GM12878 (cell line): ENCODE measurements at regions not wholly inside any gene's neighbourhood (a gene's known extent, or its start where the extent isn't known, plus 50 kb on each side); places are given as distances from the start of the nearest gene placed in this dataset.
A peak's percentile ranks its signal among the peaks of the same experiment; 100 is the strongest.

Experiments used
- ATAC-seq: fragments of 200-7000 bp; cut with Tn5 transposase; 3 replicates; pipeline ENCODE4 v1.9.1; 2020; ENCODE audit warnings: mild to moderate bottlenecking, moderate library complexity
- BruUV-seq: library from RNA; stranded (reverse); fragments of 400-500 nt; replicated peaks from 2 replicates; lab custom pipeline; 2021; lab: Mats Ljungman, UMichigan
- CTCF ChIA-PET: fragments of 300-600 bp; sonication (Branson Sonifier 250); formaldehyde crosslinking; extraction: SDS; loops from one replicate; lab custom pipeline; 2021; ENCODE audit warnings: inconsistent platforms; lab: Yijun Ruan, JAX
- POLR2A ChIA-PET: fragments of 350-600 bp; formaldehyde crosslinking; extraction: SDS; loops from one replicate; lab custom pipeline; 2021; ENCODE audit warnings: inconsistent platforms; lab: Charles Lee
- RAD21 ChIA-PET: fragments of 300-600 bp; sonication (Branson Sonifier 250); formaldehyde crosslinking; loops from one replicate; lab custom pipeline; 2023; ENCODE audit warnings: antibody characterized with exemption; ENCODE audit not compliant: unreplicated experiment; lab: Charles Lee
- SMC1A ChIA-PET: fragments of 300-600 bp; sonication (Branson Sonifier 250); formaldehyde crosslinking; loops from one replicate; lab custom pipeline; 2023; ENCODE audit not compliant: unreplicated experiment, uncharacterized antibody; lab: Charles Lee
- DNase-seq: peaks from one replicate; pipeline ENCODE4 v3.0.0-alpha.2; 2011; ENCODE audit warnings: low read depth, low spot score
- FAIRE-seq: peaks from 3 replicates; lab custom pipeline; 2011; peaks lifted over from hg19 to GRCh38; lab: Jason Lieb, UNC
- H2AFZ ChIP-seq: 2 replicates; pipeline ENCODE4 v1.6.0; 2011; ENCODE audit warnings: low read depth, low read length, control low read depth; ENCODE audit not compliant: control insufficient read depth
- H3K27ac ChIP-seq: 2 replicates; pipeline ENCODE4 v1.5.1; 2011; ENCODE audit warnings: control low read depth; ENCODE audit not compliant: control insufficient read depth, insufficient read depth
- H3K27me3 ChIP-seq, 2 experiments: replicated peaks in 1 of 2; 2 replicates each; pipeline versions ENCODE4 v1.6.0 to v1.6.1; 2011; ENCODE audit warnings: low read length in 1 of 2; ENCODE audit not compliant: control insufficient read depth in 2 of 2, insufficient read depth in 2 of 2
- H3K36me3 ChIP-seq, 2 experiments: 2 replicates each; pipeline ENCODE4 v1.5.1; 2011; ENCODE audit warnings: low read length in 1 of 2; ENCODE audit not compliant: control insufficient read depth in 2 of 2, insufficient read depth in 2 of 2
- H3K4me1 ChIP-seq: 2 replicates; pipeline ENCODE4 v1.6.1; 2011; ENCODE audit warnings: mild to moderate bottlenecking, low read length, moderate library complexity, mixed read lengths; ENCODE audit not compliant: control insufficient read depth, insufficient read depth
- H3K4me2 ChIP-seq: 2 replicates; pipeline ENCODE4 v1.6.0; 2011; ENCODE audit warnings: control low read depth; ENCODE audit not compliant: control insufficient read depth, insufficient read depth
- H3K4me3 ChIP-seq: fragments of 200-600 bp; sonication (generic); 2 replicates; pipeline ENCODE4 v1.5.1; 2016
- H3K79me2 ChIP-seq: 2 replicates; pipeline ENCODE4 v1.6.0; 2011; ENCODE audit warnings: low read length; ENCODE audit not compliant: control insufficient read depth, insufficient read depth
- H3K9ac ChIP-seq: 2 replicates; pipeline ENCODE4 v1.8.0; 2011; ENCODE audit warnings: low read length, control low read depth, mixed read lengths; ENCODE audit not compliant: control insufficient read depth, insufficient read depth
- H3K9me3 ChIP-seq: replicated peaks from 3 replicates; pipeline ENCODE4 v1.5.1; 2011; ENCODE audit warnings: mild to moderate bottlenecking, low read length; ENCODE audit not compliant: control insufficient read depth, insufficient read depth
- H4K20me1 ChIP-seq: 2 replicates; pipeline ENCODE4 v1.6.0; 2011; ENCODE audit not compliant: control insufficient read depth, insufficient read depth
- ASH2L ChIP-seq: fragments of 300-600, 200-600 bp; sonication (generic); IDR thresholded peaks from 2 replicates; pipeline ENCODE4 v1.6.1; 2017; ENCODE audit warnings: low read depth, mild to moderate bottlenecking, borderline replicate concordance
- DPF2 ChIP-seq: fragments of 450-650 bp; IDR thresholded peaks from 2 replicates; pipeline ENCODE4 v1.6.1; 2017; ENCODE audit warnings: mild to moderate bottlenecking
- IKZF1 ChIP-seq: fragments of 450-650 bp; conservative IDR thresholded peaks from 2 replicates; pipeline ENCODE4 v1.6.1; 2017; ENCODE audit warnings: antibody characterized with exemption, mild to moderate bottlenecking
- NR2F1 ChIP-seq: fragments of 450-650 bp; conservative IDR thresholded peaks from 2 replicates; pipeline ENCODE4 v1.6.1; 2017; ENCODE audit warnings: mild to moderate bottlenecking
- RB1 ChIP-seq: fragments of 450-650 bp; formaldehyde crosslinking; IDR thresholded peaks from 2 replicates; pipeline ENCODE4 v1.6.1; 2017; ENCODE audit warnings: mild to moderate bottlenecking, borderline replicate concordance
- RUNX3 ChIP-seq: IDR thresholded peaks from 2 replicates; pipeline ENCODE4 v1.6.1; 2012; ENCODE audit warnings: low read length, inconsistent platforms
- TBL1XR1 ChIP-seq: IDR thresholded peaks from 2 replicates; pipeline ENCODE4 v1.6.1; 2012; ENCODE audit warnings: low read depth, low read length, improper control_type of control experiment
- WGBS: methylation state at CpG from one replicate; pipeline ENCODE4 v1.1.6; 2016; ENCODE audit warnings: low lambda C conversion rate; ENCODE audit not compliant: insufficient replicate concordance, insufficient coverage; ENCODE audit errors: missing lambda C conversion rate; 5-methylcytosine and 5-hydroxymethylcytosine counted together
- in situ Hi-C: fragments of 300-500 bp; cut with MboI; formaldehyde crosslinking; loops from 9 replicates; pipeline ENCODE4 v1.14.3; 2018; ENCODE audit warnings: mixed read lengths
- intact Hi-C: fragments of 100-400 bp; cut with micrococcal nuclease; formaldehyde crosslinking; loops from one replicate; pipeline ENCODE4 v1.14.2; 2022; ENCODE audit not compliant: unreplicated experiment
- TF ChIP-seq, protein P1 (sequence below): IDR thresholded peaks from 2 replicates; pipeline ENCODE4 v1.6.1; 2012; ENCODE audit warnings: low read length, inconsistent platforms
- TF ChIP-seq, protein P2 (sequence below): fragments of 450-650 bp; IDR thresholded peaks from 2 replicates; pipeline ENCODE4 v1.6.1; 2017; ENCODE audit warnings: mild to moderate bottlenecking, moderate library complexity

DNA sequence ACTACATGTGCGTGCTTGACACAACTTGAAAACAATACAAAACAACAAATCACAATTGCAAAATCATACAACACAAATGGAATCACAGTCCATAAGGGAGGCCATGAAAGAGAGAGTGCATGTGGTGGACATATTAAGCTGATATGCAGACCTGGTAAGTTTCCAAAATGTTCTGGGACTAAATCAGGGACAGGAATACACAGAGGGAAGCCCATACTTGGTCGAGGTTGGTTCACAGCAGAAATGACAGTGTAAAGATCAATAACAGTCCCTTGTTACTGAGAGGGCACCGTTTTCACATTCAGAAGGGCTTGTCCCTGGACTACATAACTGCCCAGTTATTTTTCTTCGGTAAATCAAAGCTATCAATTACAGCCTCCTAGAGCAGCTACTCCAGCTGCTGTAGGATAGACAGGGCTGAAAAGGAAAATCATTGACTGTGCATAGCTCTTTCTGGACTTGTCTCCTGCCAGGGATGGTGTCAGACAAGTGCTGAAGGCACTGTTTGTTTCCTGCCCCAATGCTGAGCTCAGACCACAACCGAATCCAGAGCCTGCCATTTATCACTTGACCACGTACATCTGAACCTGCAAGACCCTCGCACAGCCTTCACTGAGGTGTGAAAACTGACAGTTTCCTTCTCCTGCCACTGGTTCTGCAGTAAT is 79.5 kb upstream of the KCNMB2 start:
- Histone ChIP-seq H3K79me2 (no peaks in the 10 kb centered on the region), H3K9me3 (peaks cover 5% of the 10 kb centered on the region; the same call in 2 of the 3 replicates), H3K27ac (no peak overlapping the region), H3K9ac (no peak overlapping the region), H3K4me1 (0 out of 2 replicates have a peak, but pooled peaks cover 2% of the 10 kb centered on the region), H2AFZ (peak overlapping the region; percentile 25), H4K20me1 (no peaks in the 10 kb centered on the region), H3K36me3 (no peaks in the 10 kb centered on the region), H3K4me3 (no peak overlapping the region), H3K4me2 (no peak overlapping the region), H3K27me3 (no peaks in the 10 kb centered on the region)
- in situ Hi-C loops: no loop called here
- ChIA-PET SMC1A (interaction anchor here (0.7 to 2.2 kb wide), 10 partner anchors 9 to 510 kb away, joined by 3 to 9 read pairs (median 3); no protein-coding TSS in a partner anchor), POLR2A (interaction anchor here (0.7 to 1.0 kb wide), 3 partner anchors 10 to 256 kb away, joined by 3 read pairs; no protein-coding TSS in a partner anchor), CTCF (interaction anchor here (0.6 to 1.9 kb wide), 7 partner anchors 13 to 127 kb away, joined by 3 to 5 read pairs (median 3); no protein-coding TSS in a partner anchor), RAD21 (interaction anchor here (0.7 to 1.7 kb wide), 3 partner anchors 9 to 63 kb away, joined by 3 read pairs; no protein-coding TSS in a partner anchor)
- WGBS: 39% methylated on average over 7 of the region's 7 CpGs
- FAIRE-seq: no peak
- no TSS peak for BruUV-seq
- TF ChIP-seq RUNX3 (peak; percentile 42; the same call in 1 of the 2 replicates), ASH2L (no peak), RB1 (no peak), DPF2 (0 out of 2 replicates have a peak, but pooled peaks have one; percentile 38), NR2F1 (0 out of 2 replicates have a peak, but pooled peaks have one; percentile 11), IKZF1 (peak; percentile 30; the same call in 1 of the 2 replicates), TBL1XR1 (no peak)
- TF ChIP-seq, protein P1, sequence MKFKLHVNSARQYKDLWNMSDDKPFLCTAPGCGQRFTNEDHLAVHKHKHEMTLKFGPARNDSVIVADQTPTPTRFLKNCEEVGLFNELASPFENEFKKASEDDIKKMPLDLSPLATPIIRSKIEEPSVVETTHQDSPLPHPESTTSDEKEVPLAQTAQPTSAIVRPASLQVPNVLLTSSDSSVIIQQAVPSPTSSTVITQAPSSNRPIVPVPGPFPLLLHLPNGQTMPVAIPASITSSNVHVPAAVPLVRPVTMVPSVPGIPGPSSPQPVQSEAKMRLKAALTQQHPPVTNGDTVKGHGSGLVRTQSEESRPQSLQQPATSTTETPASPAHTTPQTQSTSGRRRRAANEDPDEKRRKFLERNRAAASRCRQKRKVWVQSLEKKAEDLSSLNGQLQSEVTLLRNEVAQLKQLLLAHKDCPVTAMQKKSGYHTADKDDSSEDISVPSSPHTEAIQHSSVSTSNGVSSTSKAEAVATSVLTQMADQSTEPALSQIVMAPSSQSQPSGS: no peak
- TF ChIP-seq, protein P2, sequence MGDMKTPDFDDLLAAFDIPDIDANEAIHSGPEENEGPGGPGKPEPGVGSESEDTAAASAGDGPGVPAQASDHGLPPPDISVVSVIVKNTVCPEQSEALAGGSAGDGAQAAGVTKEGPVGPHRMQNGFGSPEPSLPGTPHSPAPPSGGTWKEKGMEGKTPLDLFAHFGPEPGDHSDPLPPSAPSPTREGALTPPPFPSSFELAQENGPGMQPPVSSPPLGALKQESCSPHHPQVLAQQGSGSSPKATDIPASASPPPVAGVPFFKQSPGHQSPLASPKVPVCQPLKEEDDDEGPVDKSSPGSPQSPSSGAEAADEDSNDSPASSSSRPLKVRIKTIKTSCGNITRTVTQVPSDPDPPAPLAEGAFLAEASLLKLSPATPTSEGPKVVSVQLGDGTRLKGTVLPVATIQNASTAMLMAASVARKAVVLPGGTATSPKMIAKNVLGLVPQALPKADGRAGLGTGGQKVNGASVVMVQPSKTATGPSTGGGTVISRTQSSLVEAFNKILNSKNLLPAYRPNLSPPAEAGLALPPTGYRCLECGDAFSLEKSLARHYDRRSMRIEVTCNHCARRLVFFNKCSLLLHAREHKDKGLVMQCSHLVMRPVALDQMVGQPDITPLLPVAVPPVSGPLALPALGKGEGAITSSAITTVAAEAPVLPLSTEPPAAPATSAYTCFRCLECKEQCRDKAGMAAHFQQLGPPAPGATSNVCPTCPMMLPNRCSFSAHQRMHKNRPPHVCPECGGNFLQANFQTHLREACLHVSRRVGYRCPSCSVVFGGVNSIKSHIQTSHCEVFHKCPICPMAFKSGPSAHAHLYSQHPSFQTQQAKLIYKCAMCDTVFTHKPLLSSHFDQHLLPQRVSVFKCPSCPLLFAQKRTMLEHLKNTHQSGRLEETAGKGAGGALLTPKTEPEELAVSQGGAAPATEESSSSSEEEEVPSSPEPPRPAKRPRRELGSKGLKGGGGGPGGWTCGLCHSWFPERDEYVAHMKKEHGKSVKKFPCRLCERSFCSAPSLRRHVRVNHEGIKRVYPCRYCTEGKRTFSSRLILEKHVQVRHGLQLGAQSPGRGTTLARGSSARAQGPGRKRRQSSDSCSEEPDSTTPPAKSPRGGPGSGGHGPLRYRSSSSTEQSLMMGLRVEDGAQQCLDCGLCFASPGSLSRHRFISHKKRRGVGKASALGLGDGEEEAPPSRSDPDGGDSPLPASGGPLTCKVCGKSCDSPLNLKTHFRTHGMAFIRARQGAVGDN: peak; percentile 39; the same call in 1 of the 2 replicates
- peak; percentile 62 for ATAC-seq
- intact Hi-C loops: no loop called here
- no peak for DNase-seq
